ENCODE measurements at regions not wholly inside any gene's neighbourhood (a gene's known extent, or its start where the extent isn't known, plus 50 kb on each side); places are given as distances from the start of the nearest gene placed in this dataset. TPM values are rescaled to one million over a fixed set of nuclear protein-coding genes. Genes with fewer than 3 reads are reported as not detected.
"Not testable (repeated sequence)": the region's sequence is repeated elsewhere in the genome, so short reads cannot be mapped to it uniquely, and the experiment has no call there.

- POLR2A ChIA-PET (ENCODE audit: unreplicated experiment); H3K9me2 ChIP-seq (ENCODE audit: insufficient read depth); intact Hi-C loops (cut with micrococcal nuclease; ENCODE audit: unreplicated experiment); H3K36me3 ChIP-seq (ENCODE audit: low read depth); CTCF ChIA-PET; BruUV-seq (replicated peaks); H4K20me1 ChIP-seq (ENCODE audit: insufficient read depth); H3K4me1 ChIP-seq (replicated peaks; ENCODE audit: insufficient read depth); H3K9me3 ChIP-seq (ENCODE audit: insufficient read depth, low read depth); H3F3A ChIP-seq (ENCODE audit: insufficient read depth, low read depth); DNase-seq; H3K79me2 ChIP-seq (ENCODE audit: low read depth); H3K27ac ChIP-seq; H3K4me2 ChIP-seq; H3K4me3 ChIP-seq; H2AFZ ChIP-seq: not testable (repeated sequence)
- peaks cover 21% of the 10 kb centered on the region; the same call in 1 of the 2 replicates for H3K27me3 ChIP-seq (ENCODE audit: insufficient read depth, low read depth)
These were observed 53.1 kb upstream of the LPCAT1 start for GRCh38 chr5:1576851-1577250.

DNA sequence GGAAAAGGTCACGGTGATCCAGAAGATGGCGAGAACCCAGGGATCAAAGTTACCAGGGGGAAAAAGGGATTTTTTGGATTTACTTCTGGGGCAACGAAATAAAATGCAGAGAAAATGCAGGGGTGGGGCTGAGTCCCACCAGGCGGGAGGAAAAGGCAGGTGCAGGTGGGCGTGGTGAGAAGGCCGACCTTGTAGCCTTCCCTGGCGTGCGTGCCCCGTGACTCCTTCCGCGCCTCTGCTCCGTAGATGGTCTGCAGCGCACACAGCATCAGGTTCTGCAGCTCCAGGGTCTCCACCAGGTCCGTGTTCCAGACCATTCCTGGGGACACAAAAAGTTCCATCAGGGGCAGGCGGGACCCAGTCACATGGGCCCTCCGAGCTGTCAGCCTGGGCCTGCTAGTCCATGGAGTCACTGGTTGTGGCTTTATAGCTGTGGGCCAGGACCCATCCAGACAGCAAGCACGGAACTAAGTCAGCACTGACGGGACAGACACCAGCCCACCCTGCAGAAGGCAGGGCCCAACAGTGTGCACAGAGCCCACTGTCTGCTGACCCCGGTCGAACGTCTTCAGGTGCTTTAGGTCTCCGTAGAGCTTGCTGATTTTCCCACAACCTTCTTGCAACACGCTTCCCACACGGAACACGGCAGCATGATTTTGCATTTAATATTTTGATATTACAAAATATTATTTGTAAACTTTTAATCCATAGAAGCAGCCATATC lies 52.4 kb upstream of the LPCAT1 start:
- H2AFZ ChIP-seq; H3K4me1 ChIP-seq (replicated peaks; ENCODE audit: insufficient read depth); H3K4me2 ChIP-seq; intact Hi-C loops (cut with micrococcal nuclease; ENCODE audit: unreplicated experiment); BruUV-seq (replicated peaks); H3K4me3 ChIP-seq; H3F3A ChIP-seq (ENCODE audit: insufficient read depth, low read depth); H3K9me3 ChIP-seq (ENCODE audit: insufficient read depth, low read depth); H4K20me1 ChIP-seq (ENCODE audit: insufficient read depth); CTCF ChIA-PET; H3K79me2 ChIP-seq (ENCODE audit: low read depth); H3K27ac ChIP-seq; DNase-seq; H3K9me2 ChIP-seq (ENCODE audit: insufficient read depth); H3K36me3 ChIP-seq (ENCODE audit: low read depth); POLR2A ChIA-PET (ENCODE audit: unreplicated experiment): not testable (repeated sequence)
- H3K27me3 ChIP-seq (ENCODE audit: insufficient read depth, low read depth) = peaks cover 16% of the 10 kb centered on the region; the same call in 1 of the 2 replicates

- H3K4me3 ChIP-seq; CTCF ChIA-PET; H3K4me1 ChIP-seq (replicated peaks; ENCODE audit: insufficient read depth); H3K9me2 ChIP-seq (ENCODE audit: insufficient read depth); H2AFZ ChIP-seq; H4K20me1 ChIP-seq (ENCODE audit: insufficient read depth); BruUV-seq (replicated peaks); H3K79me2 ChIP-seq (ENCODE audit: low read depth); POLR2A ChIA-PET (ENCODE audit: unreplicated experiment); H3K4me2 ChIP-seq; H3K9me3 ChIP-seq (ENCODE audit: insufficient read depth, low read depth); H3K36me3 ChIP-seq (ENCODE audit: low read depth); intact Hi-C loops (cut with micrococcal nuclease; ENCODE audit: unreplicated experiment); H3K27ac ChIP-seq: not testable (repeated sequence)
- Histone ChIP-seq H3K27me3 (ENCODE audit: insufficient read depth, low read depth) (peaks cover 12% of the 10 kb centered on the region; the same call in 1 of the 2 replicates), H3F3A (ENCODE audit: insufficient read depth, low read depth) (peaks cover 10% of the 10 kb centered on the region; the same call in 1 of the 2 replicates)
- DNase-seq = peak in 1 of 2 experiments; percentile 30
These were observed 51.7 kb upstream of the LPCAT1 start for GRCh38 chr5:1575491-1575890.

- H3K9me3 ChIP-seq (ENCODE audit: insufficient read depth, low read depth); H4K20me1 ChIP-seq (ENCODE audit: insufficient read depth); H2AFZ ChIP-seq; H3K4me2 ChIP-seq; H3K36me3 ChIP-seq (ENCODE audit: low read depth); POLR2A ChIA-PET (ENCODE audit: unreplicated experiment); H3K9me2 ChIP-seq (ENCODE audit: insufficient read depth); H3K79me2 ChIP-seq (ENCODE audit: low read depth); CTCF ChIA-PET; intact Hi-C loops (cut with micrococcal nuclease; ENCODE audit: unreplicated experiment); BruUV-seq (replicated peaks); DNase-seq; H3K4me3 ChIP-seq; H3K27ac ChIP-seq: not testable (repeated sequence)
- peaks cover 13% of the 10 kb centered on the region for H3K4me1 ChIP-seq (replicated peaks; ENCODE audit: insufficient read depth)
- peaks cover 20% of the 10 kb centered on the region for H3F3A ChIP-seq (ENCODE audit: insufficient read depth, low read depth)
- peaks cover 11% of the 10 kb centered on the region; the same call in 1 of the 2 replicates for H3K27me3 ChIP-seq (ENCODE audit: insufficient read depth, low read depth)
These were observed 50.2 kb upstream of the LPCAT1 start for GRCh38 chr5:1574023-1574318.

DNA sequence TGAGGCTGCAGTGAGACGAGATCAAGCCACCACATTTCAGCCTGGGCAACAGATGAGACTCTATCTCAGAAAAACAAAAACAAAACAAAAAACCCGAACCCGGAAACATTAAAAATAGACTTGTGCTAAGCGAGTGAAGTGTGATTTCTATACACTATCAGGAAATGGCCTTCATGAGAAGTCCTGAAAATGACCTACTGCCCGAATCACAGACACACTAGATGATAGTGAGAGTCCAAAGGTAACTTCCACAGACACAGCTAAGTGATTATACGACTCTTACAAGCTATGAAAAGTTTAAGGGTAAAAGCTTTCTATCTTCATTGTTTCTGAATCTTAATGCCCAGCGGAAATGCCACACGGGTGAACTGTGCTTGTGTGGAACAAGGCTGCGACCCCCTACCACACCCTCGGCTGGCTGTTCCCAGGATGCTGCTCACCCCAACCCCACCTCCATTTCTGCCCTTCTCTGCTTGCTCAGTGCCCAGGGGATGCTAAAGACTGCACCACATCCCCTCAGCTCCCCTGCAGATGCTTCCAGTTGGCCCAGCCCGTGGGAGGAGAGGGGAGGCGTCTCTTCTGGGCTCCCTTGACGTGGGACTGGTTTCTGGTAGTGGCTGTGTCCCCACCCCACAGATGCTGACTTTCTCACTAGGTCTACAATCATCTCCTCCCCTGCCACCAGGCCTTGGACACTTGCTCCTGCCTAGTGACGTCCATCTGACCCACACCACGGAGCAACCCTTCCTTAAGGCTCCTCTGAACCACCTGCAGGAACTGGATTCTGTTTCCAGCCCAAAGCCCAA lies 49.7 kb upstream of the LPCAT1 start:
- H3K27me3 ChIP-seq (ENCODE audit: insufficient read depth, low read depth); DNase-seq; BruUV-seq (replicated peaks); H3K9me3 ChIP-seq (ENCODE audit: insufficient read depth, low read depth); H3K9me2 ChIP-seq (ENCODE audit: insufficient read depth); H2AFZ ChIP-seq; H3K27ac ChIP-seq; H3K4me2 ChIP-seq; H3K79me2 ChIP-seq (ENCODE audit: low read depth); H3K4me3 ChIP-seq; intact Hi-C loops (cut with micrococcal nuclease; ENCODE audit: unreplicated experiment); H3K36me3 ChIP-seq (ENCODE audit: low read depth); CTCF ChIA-PET; H4K20me1 ChIP-seq (ENCODE audit: insufficient read depth): not testable (repeated sequence)
- H3F3A ChIP-seq (ENCODE audit: insufficient read depth, low read depth) = peaks cover 26% of the 10 kb centered on the region
- H3K4me1 ChIP-seq (replicated peaks; ENCODE audit: insufficient read depth) = peaks cover 18% of the 10 kb centered on the region
- POLR2A ChIA-PET (ENCODE audit: unreplicated experiment) = interaction anchor here (0.7 kb wide), 1 partner anchor 10 kb away, joined by 6 read pairs; no protein-coding TSS in a partner anchor

Small RNA genes lying in the stretch of these regions (microRNA-seq; reads per million reads assigned to microRNA genes)
- not detected for gene MIR4277 (ENCODE audit: borderline number of aligned reads, borderline replicate concordance)

Data from PC-9 (cell line).